KMS-11 (cell line): ENCODE measurements at regions not wholly inside any gene's neighbourhood (a gene's known extent, or its start where the extent isn't known, plus 50 kb on each side); places are given as distances from the start of the nearest gene placed in this dataset.

Experiments used
- H2AFZ ChIP-seq: fragments of 200-600 bp; sonication (generic); 2 replicates; pipeline ENCODE4 v1.6.1; 2016; ENCODE audit warnings: antibody characterized with exemption, mixed run types, low read depth
- H3K27ac ChIP-seq: fragments of 200-600 bp; sonication (generic); 2 replicates; pipeline ENCODE4 v1.6.1; 2016; ENCODE audit warnings: mild to moderate bottlenecking, mixed run types
- H3K27me3 ChIP-seq: fragments of 200-600 bp; sonication (generic); 2 replicates; pipeline ENCODE4 v1.6.1; 2017; ENCODE audit warnings: mild to moderate bottlenecking, low read depth, mixed run types, moderate library complexity; ENCODE audit not compliant: insufficient read depth
- H3K36me3 ChIP-seq: fragments of 200-600 bp; sonication (generic); 2 replicates; pipeline ENCODE4 v1.6.1; 2017; ENCODE audit warnings: mild to moderate bottlenecking, mixed run types; ENCODE audit not compliant: insufficient read depth
- H3K4me1 ChIP-seq: fragments of 200-600 bp; sonication (generic); 2 replicates; pipeline ENCODE4 v1.6.1; 2016; ENCODE audit warnings: mild to moderate bottlenecking, low read depth, mixed run types; ENCODE audit not compliant: poor library complexity, severe bottlenecking
- H3K4me2 ChIP-seq: fragments of 200-600 bp; sonication (generic); 2 replicates; pipeline ENCODE4 v1.7.0; 2016; ENCODE audit warnings: mild to moderate bottlenecking, mixed run types
- H3K4me3 ChIP-seq: fragments of 200-600 bp; sonication (generic); IDR thresholded peaks from 2 replicates; pipeline ENCODE4 v1.6.1; 2017; ENCODE audit warnings: low read depth, low read length, mixed read lengths; ENCODE audit not compliant: insufficient read depth
- H3K79me2 ChIP-seq: fragments of 200-600 bp; sonication (generic); 2 replicates; pipeline ENCODE4 v1.6.1; 2016; ENCODE audit warnings: low read depth, mixed run types; ENCODE audit not compliant: insufficient read depth
- H3K9ac ChIP-seq: fragments of 200-600 bp; sonication (generic); 2 replicates; pipeline ENCODE4 v1.6.1; 2016; ENCODE audit warnings: mild to moderate bottlenecking, mixed run types
- H4K20me1 ChIP-seq: fragments of 200-600 bp; sonication (generic); 2 replicates; pipeline ENCODE4 v1.6.1; 2016; ENCODE audit warnings: mild to moderate bottlenecking, mixed run types; ENCODE audit not compliant: insufficient read depth
- TF ChIP-seq, protein P1 (sequence below): fragments of 200-600 bp; sonication (generic); conservative IDR thresholded peaks from 2 replicates; pipeline ENCODE4 v1.6.1; 2017; ENCODE audit warnings: low read depth, mild to moderate bottlenecking, antibody characterized with exemption, low read length, moderate library complexity, mixed read lengths

GRCh38 chrX:155774387-155774786, 106.8 kb upstream of the VAMP7 start:
- no peaks in the 10 kb centered on the region for H3K4me1 ChIP-seq
- no peak overlapping the region for H3K9ac ChIP-seq
- H3K27me3 ChIP-seq: no peaks in the 10 kb centered on the region
- H3K4me3 ChIP-seq: no peak overlapping the region
- no peak overlapping the region for H3K4me2 ChIP-seq
- H3K79me2 ChIP-seq: no peaks in the 10 kb centered on the region
- no peaks in the 10 kb centered on the region for H3K36me3 ChIP-seq
- H2AFZ ChIP-seq: no peak overlapping the region
- TF ChIP-seq, protein P1, sequence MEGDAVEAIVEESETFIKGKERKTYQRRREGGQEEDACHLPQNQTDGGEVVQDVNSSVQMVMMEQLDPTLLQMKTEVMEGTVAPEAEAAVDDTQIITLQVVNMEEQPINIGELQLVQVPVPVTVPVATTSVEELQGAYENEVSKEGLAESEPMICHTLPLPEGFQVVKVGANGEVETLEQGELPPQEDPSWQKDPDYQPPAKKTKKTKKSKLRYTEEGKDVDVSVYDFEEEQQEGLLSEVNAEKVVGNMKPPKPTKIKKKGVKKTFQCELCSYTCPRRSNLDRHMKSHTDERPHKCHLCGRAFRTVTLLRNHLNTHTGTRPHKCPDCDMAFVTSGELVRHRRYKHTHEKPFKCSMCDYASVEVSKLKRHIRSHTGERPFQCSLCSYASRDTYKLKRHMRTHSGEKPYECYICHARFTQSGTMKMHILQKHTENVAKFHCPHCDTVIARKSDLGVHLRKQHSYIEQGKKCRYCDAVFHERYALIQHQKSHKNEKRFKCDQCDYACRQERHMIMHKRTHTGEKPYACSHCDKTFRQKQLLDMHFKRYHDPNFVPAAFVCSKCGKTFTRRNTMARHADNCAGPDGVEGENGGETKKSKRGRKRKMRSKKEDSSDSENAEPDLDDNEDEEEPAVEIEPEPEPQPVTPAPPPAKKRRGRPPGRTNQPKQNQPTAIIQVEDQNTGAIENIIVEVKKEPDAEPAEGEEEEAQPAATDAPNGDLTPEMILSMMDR: no peak
- no peak overlapping the region for H3K27ac ChIP-seq
- H4K20me1 ChIP-seq: no peaks in the 10 kb centered on the region

- no peak overlapping the region for H3K4me3 ChIP-seq
- no peaks in the 10 kb centered on the region for H3K36me3 ChIP-seq
- H2AFZ ChIP-seq: peak overlapping the region; percentile 45; the same call in 1 of the 2 replicates
- H3K4me1 ChIP-seq: no peaks in the 10 kb centered on the region
- TF ChIP-seq, protein P1: no peak
- no peaks in the 10 kb centered on the region for H3K79me2 ChIP-seq
- H3K4me2 ChIP-seq: peak overlapping the region; percentile 71; the same call in 1 of the 2 replicates
- no peak overlapping the region for H3K27ac ChIP-seq
- no peaks in the 10 kb centered on the region for H4K20me1 ChIP-seq
- H3K27me3 ChIP-seq: no peaks in the 10 kb centered on the region
- no peak overlapping the region for H3K9ac ChIP-seq
Measured at GRCh38 chrX:155767876-155768769, 113.0 kb upstream of the VAMP7 start.

DNA sequence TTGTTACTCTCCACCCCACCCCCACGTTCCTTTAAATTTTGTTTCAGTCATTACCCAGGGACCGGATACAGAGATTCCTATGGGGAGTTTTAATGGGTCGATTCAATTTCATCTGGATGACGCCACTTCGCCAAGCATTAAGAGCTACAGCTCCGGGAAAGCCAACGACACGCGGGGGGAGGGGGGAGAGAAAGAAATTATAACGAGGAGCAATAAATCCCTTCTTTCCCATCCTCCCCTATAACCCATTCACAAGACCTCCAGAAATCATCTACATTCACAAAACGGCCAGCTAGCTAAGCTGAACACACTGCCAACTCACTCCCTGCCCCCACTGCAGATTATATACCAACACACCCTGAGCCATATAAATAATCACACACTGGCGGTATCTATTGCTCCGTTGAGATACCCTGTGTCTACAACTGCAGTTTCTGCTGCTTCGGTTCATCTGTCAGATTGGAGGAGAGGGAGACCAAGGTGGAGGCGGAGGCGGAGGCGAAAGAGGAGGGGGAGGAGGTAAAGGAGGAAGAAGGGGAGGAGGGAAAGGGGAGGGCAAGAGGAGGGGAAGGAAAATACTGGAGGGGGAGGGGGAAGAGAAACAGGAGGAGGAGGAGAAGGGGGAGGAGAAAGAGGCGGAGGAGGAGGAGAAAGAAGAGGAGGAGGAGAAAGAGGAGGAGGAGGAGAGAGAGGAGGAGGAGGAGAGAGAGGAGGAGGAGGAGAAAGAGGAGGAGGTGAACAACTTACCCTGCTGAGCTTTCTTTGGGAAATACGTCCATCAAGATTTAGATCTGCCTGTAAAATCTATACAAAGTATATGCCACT, 113.9 kb upstream of the VAMP7 start:
- Histone ChIP-seq H3K4me2 (peak overlapping the region; percentile 71; the same call in 1 of the 2 replicates), H3K9ac (no peak overlapping the region), H3K27ac (no peak overlapping the region)

DNA sequence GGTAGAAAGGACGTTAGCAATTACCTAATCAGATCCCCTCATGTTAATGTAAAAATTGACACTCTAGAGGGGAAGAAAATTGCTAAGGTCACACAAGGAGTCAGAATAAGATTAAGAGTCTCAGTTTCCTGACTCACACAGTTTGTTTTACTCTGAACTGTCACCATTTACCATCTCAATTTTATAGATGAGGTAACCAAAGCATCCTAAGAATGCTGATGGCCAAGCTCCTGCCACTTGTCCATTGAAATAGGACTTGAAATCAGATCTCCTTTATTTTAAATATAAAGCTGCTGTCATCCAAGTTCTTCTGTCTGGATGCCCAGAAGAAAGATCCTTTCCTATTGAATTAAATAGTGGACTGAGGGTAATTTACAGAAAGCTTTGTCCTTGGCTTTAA, 114.8 kb upstream of the VAMP7 start:
- H3K36me3 ChIP-seq: no peaks in the 10 kb centered on the region
- H3K4me2 ChIP-seq: no peak overlapping the region
- no peak overlapping the region for H3K9ac ChIP-seq
- no peaks in the 10 kb centered on the region for H4K20me1 ChIP-seq
- H2AFZ ChIP-seq: no peak overlapping the region
- H3K4me1 ChIP-seq: no peaks in the 10 kb centered on the region
- TF ChIP-seq, protein P1: no peak
- no peak overlapping the region for H3K27ac ChIP-seq
- H3K4me3 ChIP-seq: no peak overlapping the region
- H3K79me2 ChIP-seq: no peaks in the 10 kb centered on the region
- no peaks in the 10 kb centered on the region for H3K27me3 ChIP-seq

More for the DNA sequence above, 113.9 kb upstream of the VAMP7 start:
- no peaks in the 10 kb centered on the region for H3K36me3 ChIP-seq
- peak overlapping the region; percentile 45; the same call in 1 of the 2 replicates for H2AFZ ChIP-seq
- TF ChIP-seq, protein P1: no peak
- H3K27me3 ChIP-seq: no peaks in the 10 kb centered on the region
- no peak overlapping the region for H3K4me3 ChIP-seq
- no peaks in the 10 kb centered on the region for H3K4me1 ChIP-seq
- H3K79me2 ChIP-seq: no peaks in the 10 kb centered on the region
- H4K20me1 ChIP-seq: no peaks in the 10 kb centered on the region
